Sigmoid colon (tissue), 4 donors: ENCODE measurements at regions not wholly inside any gene's neighbourhood (a gene's known extent, or its start where the extent isn't known, plus 50 kb on each side); places are given as distances from the start of the nearest gene placed in this dataset.

Experiments used
- EP300 ChIP-seq, 4 donors: sonication (generic); formaldehyde crosslinking; IDR thresholded peaks; one replicate each; pipeline ENCODE4 v1.6.1; 2017; ENCODE audit warnings: antibody characterized with exemption in 4 of 4
- POLR2AphosphoS5 ChIP-seq, 4 donors: sonication (generic); formaldehyde crosslinking; IDR thresholded peaks; one replicate each; pipeline ENCODE4 v1.6.1; 2017; ENCODE audit warnings: antibody characterized with exemption in 4 of 4
- TF ChIP-seq, protein P1 (sequence below), 4 experiments: fragments of 450-650 bp in 3 of 4; fragments of 200-600 bp in 1 of 4; IDR thresholded peaks; one replicate each; pipeline ENCODE4 v1.5.1; 2016 to 2019; ENCODE audit warnings: antibody characterized with exemption in 4 of 4, mild to moderate bottlenecking in 3 of 4, moderate library complexity in 2 of 4

DNA sequence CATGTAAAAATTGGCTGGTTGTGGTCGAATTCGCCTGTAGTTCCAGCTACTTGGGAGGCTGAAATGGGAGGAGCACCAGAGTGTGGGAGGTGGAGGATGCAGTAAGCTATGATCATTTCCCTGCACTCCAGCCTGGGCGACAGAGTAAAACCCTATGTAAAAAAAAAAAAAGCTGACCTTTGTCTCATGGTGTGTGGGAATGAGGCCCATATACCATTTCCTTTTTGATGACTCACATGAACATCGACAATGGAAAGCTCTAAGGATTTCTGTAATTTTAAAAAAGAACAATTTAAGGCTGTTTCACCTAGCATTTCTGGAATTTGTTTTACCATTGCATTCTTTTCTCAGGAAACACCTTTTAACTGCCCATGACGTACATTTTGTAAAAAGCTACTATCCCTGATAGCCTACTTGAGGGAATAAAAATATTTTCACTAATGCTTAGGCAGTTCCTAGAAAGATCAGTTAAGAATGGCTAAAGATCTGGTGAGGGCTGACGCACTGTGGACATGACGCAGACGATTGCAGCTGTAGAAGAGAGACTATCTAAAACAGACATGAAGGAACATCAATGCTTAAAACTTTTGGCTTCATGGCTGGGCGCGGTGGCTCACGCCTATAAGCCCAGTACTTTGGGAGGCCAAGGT is 400.6 kb upstream of the IGFBP3 start:
- TF ChIP-seq, protein P1, sequence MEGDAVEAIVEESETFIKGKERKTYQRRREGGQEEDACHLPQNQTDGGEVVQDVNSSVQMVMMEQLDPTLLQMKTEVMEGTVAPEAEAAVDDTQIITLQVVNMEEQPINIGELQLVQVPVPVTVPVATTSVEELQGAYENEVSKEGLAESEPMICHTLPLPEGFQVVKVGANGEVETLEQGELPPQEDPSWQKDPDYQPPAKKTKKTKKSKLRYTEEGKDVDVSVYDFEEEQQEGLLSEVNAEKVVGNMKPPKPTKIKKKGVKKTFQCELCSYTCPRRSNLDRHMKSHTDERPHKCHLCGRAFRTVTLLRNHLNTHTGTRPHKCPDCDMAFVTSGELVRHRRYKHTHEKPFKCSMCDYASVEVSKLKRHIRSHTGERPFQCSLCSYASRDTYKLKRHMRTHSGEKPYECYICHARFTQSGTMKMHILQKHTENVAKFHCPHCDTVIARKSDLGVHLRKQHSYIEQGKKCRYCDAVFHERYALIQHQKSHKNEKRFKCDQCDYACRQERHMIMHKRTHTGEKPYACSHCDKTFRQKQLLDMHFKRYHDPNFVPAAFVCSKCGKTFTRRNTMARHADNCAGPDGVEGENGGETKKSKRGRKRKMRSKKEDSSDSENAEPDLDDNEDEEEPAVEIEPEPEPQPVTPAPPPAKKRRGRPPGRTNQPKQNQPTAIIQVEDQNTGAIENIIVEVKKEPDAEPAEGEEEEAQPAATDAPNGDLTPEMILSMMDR (IDR thresholded peaks at IDR 0.05) = no peak
- TF ChIP-seq POLR2AphosphoS5 (IDR thresholded peaks at IDR 0.05) = no peak
- TF ChIP-seq EP300 (IDR thresholded peaks at IDR 0.05) = no peak
